DND-41 (cell line): ENCODE measurements at regions not wholly inside any gene's neighbourhood (a gene's known extent, or its start where the extent isn't known, plus 50 kb on each side); places are given as distances from the start of the nearest gene placed in this dataset.
"Not testable (repeated sequence)": the region's sequence is repeated elsewhere in the genome, so short reads cannot be mapped to it uniquely, and the experiment has no call there.

Experiments
- ATAC-seq: fragments of 200-7000 bp; cut with Tn5 transposase; 3 replicates; pipeline ENCODE4 v1.9.1; 2021; ENCODE audit warnings: low read depth; ENCODE audit not compliant: insufficient read depth
- DNase-seq: peaks from one replicate; pipeline ENCODE4 v3.0.0-alpha.2; 2020
- H2AFZ ChIP-seq: 2 replicates; pipeline ENCODE4 v1.6.0; 2012; ENCODE audit warnings: low read depth, low read length
- H3K27ac ChIP-seq: 2 replicates; pipeline ENCODE4 v1.5.1; 2012; ENCODE audit warnings: low read length, inconsistent platforms
- H3K27me3 ChIP-seq: fragments of 200-600 bp; sonication (generic); 2 replicates; pipeline ENCODE4 v1.6.0; 2012; ENCODE audit warnings: low read length, mild to moderate bottlenecking, inconsistent platforms; ENCODE audit not compliant: insufficient read depth, poor library complexity
- H3K36me3 ChIP-seq: 2 replicates; pipeline ENCODE4 v1.5.1; 2012; ENCODE audit warnings: low read length, inconsistent platforms; ENCODE audit not compliant: insufficient read depth
- H3K4me1 ChIP-seq: 2 replicates; pipeline ENCODE4 v1.5.1; 2012; ENCODE audit warnings: mild to moderate bottlenecking, low read length; ENCODE audit not compliant: insufficient read depth
- H3K4me2 ChIP-seq: 2 replicates; pipeline ENCODE4 v1.6.0; 2012; ENCODE audit warnings: mild to moderate bottlenecking, moderate library complexity, low read length, inconsistent platforms; ENCODE audit not compliant: insufficient read depth
- H3K4me3 ChIP-seq, 2 experiments: fragments of 200-600 bp in 1 of 2; shearing (Covaris generic) in 1 of 2; 2 replicates each; pipeline ENCODE4 v1.5.1; 2012 to 2016; ENCODE audit warnings: inconsistent platforms in 2 of 2, low read length in 2 of 2, mild to moderate bottlenecking in 2 of 2, low read depth in 1 of 2, moderate library complexity in 1 of 2
- H3K79me2 ChIP-seq: 2 replicates; pipeline ENCODE4 v1.6.0; 2012; ENCODE audit warnings: low read length, inconsistent platforms; ENCODE audit not compliant: insufficient read depth
- H3K9ac ChIP-seq: 2 replicates; pipeline ENCODE4 v1.6.0; 2012; ENCODE audit warnings: low read depth, mild to moderate bottlenecking, inconsistent platforms, low read length, moderate library complexity
- H3K9me3 ChIP-seq: 2 replicates; pipeline ENCODE4 v1.5.1; 2012; ENCODE audit warnings: low read length, moderate library complexity, mild to moderate bottlenecking, inconsistent platforms; ENCODE audit not compliant: insufficient read depth, severe bottlenecking
- H4K20me1 ChIP-seq: 2 replicates; pipeline ENCODE4 v1.6.0; 2012; ENCODE audit warnings: low read length; ENCODE audit not compliant: insufficient read depth
- CTCF ChIP-seq: IDR thresholded peaks from 2 replicates; pipeline ENCODE4 v1.5.1; 2012; ENCODE audit warnings: borderline replicate concordance, low read length, moderate library complexity, mild to moderate bottlenecking; ENCODE audit not compliant: poor library complexity, severe bottlenecking; ENCODE audit errors: extremely low read depth
- EZH2 ChIP-seq: IDR thresholded peaks from 3 replicates; pipeline ENCODE4 v1.6.1; 2012; ENCODE audit warnings: borderline replicate concordance, low read depth, mild to moderate bottlenecking, moderate library complexity, low read length, inconsistent platforms; ENCODE audit not compliant: severe bottlenecking

- peak; percentile 98 for ATAC-seq
- TF ChIP-seq EZH2 (no peak), CTCF (no peak)
- peak overlapping the region; percentile 72 for H3K27ac ChIP-seq
- H4K20me1 ChIP-seq, result no peaks in the 10 kb centered on the region
- H3K4me2 ChIP-seq, result peak overlapping the region; percentile 15
- no peaks in the 10 kb centered on the region for H3K36me3 ChIP-seq
- H3K27me3 ChIP-seq, result no peaks in the 10 kb centered on the region
- H3K9me3 ChIP-seq, result peaks cover 3% of the 10 kb centered on the region
- peaks cover 29% of the 10 kb centered on the region for H3K4me1 ChIP-seq
- no peaks in the 10 kb centered on the region for H3K79me2 ChIP-seq
- DNase-seq, result peak; percentile 68
- peak overlapping the region; percentile 65 for H2AFZ ChIP-seq
- no peak overlapping the region for H3K4me3 ChIP-seq
- H3K9ac ChIP-seq, result peak overlapping the region; percentile 32
These were observed 526.7 kb upstream of the ADAMTS16 start for GRCh38 chr5:4613440-4613839.

- H3K27me3 ChIP-seq, result no peaks in the 10 kb centered on the region
These were observed 526.0 kb upstream of the ADAMTS16 start for GRCh38 chr5:4614088-4614487.

GRCh38 chr5:4615369-4615768, 524.8 kb upstream of the ADAMTS16 start:
- not testable (repeated sequence) for H3K9ac ChIP-seq, ATAC-seq, DNase-seq, H4K20me1 ChIP-seq, H3K9me3 ChIP-seq, H3K27me3 ChIP-seq, H3K4me3 ChIP-seq, H3K27ac ChIP-seq, H3K79me2 ChIP-seq, H2AFZ ChIP-seq, H3K4me2 ChIP-seq, H3K36me3 ChIP-seq
- H3K4me1 ChIP-seq, result peaks cover 29% of the 10 kb centered on the region

More at GRCh38 chr5:4614088-4614487, 526.0 kb upstream of the ADAMTS16 start:
- DNase-seq, result no peak
- no peak for TF ChIP-seq CTCF
- TF ChIP-seq EZH2, result no peak
- no peak overlapping the region for H3K4me3 ChIP-seq
- H3K4me2 ChIP-seq, result peak overlapping the region; percentile 15; the same call in 1 of the 2 replicates
- no peaks in the 10 kb centered on the region for H3K79me2 ChIP-seq
- peak overlapping the region; percentile 32; the same call in 1 of the 2 replicates for H3K9ac ChIP-seq
- no peaks in the 10 kb centered on the region for H4K20me1 ChIP-seq
- H3K9me3 ChIP-seq, result peaks cover 2% of the 10 kb centered on the region
- H3K4me1 ChIP-seq, result peaks cover 29% of the 10 kb centered on the region
- H3K36me3 ChIP-seq, result no peaks in the 10 kb centered on the region
- ATAC-seq, result peak; percentile 46
- H3K27ac ChIP-seq, result peak overlapping the region; percentile 72
- peak overlapping the region; percentile 65; the same call in 1 of the 2 replicates for H2AFZ ChIP-seq

GRCh38 chr5:4625206-4625896, 514.8 kb upstream of the ADAMTS16 start:
- H3K4me2 ChIP-seq, result no peak overlapping the region

More at GRCh38 chr5:4625206-4625896, 514.8 kb upstream of the ADAMTS16 start:
- Histone ChIP-seq H4K20me1 (no peaks in the 10 kb centered on the region), H3K79me2 (no peaks in the 10 kb centered on the region), H2AFZ (no peak overlapping the region), H3K4me3 (no peak overlapping the region), H3K27ac (no peak overlapping the region), H3K27me3 (no peaks in the 10 kb centered on the region), H3K4me1 (peaks cover 24% of the 10 kb centered on the region), H3K36me3 (no peaks in the 10 kb centered on the region), H3K9me3 (peaks cover 4% of the 10 kb centered on the region), H3K9ac (no peak overlapping the region)
- peak; percentile 77 for ATAC-seq
- TF ChIP-seq EZH2 (no peak), CTCF (peak; percentile 59)
- DNase-seq, result no peak
